ENCODE measurements at regions not wholly inside any gene's neighbourhood (a gene's known extent, or its start where the extent isn't known, plus 50 kb on each side); places are given as distances from the start of the nearest gene placed in this dataset.

- Histone ChIP-seq H2AFZ (ENCODE audit: low read length) (no peak overlapping the region), H3K23ac (ENCODE audit: insufficient read length, low read depth, low read length) (no peak overlapping the region), H4K91ac (ENCODE audit: insufficient read length, low read depth, low read length) (no peak overlapping the region), H3K9me3 (ENCODE audit: control insufficient read depth, low read depth, low read length) (no peaks in the 10 kb centered on the region), H3K79me1 (ENCODE audit: insufficient read depth, low read depth, low read length, poor library complexity, severe bottlenecking) (no peaks in the 10 kb centered on the region), H3K14ac (ENCODE audit: insufficient read depth, low read length) (no peak overlapping the region), H2BK15ac (ENCODE audit: low read depth, low read length) (no peak overlapping the region), H3K79me2 (ENCODE audit: insufficient read depth, low read length) (no peaks in the 10 kb centered on the region), H3K4me2 (ENCODE audit: insufficient read depth, insufficient read length, low read length) (no peak overlapping the region), H3K9ac (ENCODE audit: extremely low read depth, insufficient read length, low read length) (no peak overlapping the region), H4K8ac (replicated peaks; ENCODE audit: insufficient read length, low read depth, low read length) (no peak overlapping the region), H2BK12ac (ENCODE audit: insufficient read length, low read depth, low read length) (no peak overlapping the region), H3K27ac (ENCODE audit: insufficient read length, low read depth, low read length) (no peak overlapping the region), H3T11ph (ENCODE audit: low read length) (no peak overlapping the region), H3K4ac (ENCODE audit: low read depth, low read length) (no peak overlapping the region), H3K18ac (ENCODE audit: insufficient read length, low read depth, low read length) (no peak overlapping the region), H2BK20ac (ENCODE audit: low read depth, low read length, poor library complexity, severe bottlenecking) (no peak overlapping the region), H3K27me3 (ENCODE audit: insufficient read depth, low read length) (no peaks in the 10 kb centered on the region), H4K5ac (ENCODE audit: insufficient read length, low read depth, low read length) (no peak overlapping the region), H3K23me2 (ENCODE audit: insufficient read length, low read depth, low read length, poor library complexity, severe bottlenecking) (no peaks in the 10 kb centered on the region), H3K56ac (ENCODE audit: insufficient read length, low read depth, low read length) (no peak overlapping the region), H2BK5ac (ENCODE audit: insufficient read length, low read length) (no peak overlapping the region), H2AK5ac (ENCODE audit: insufficient read length, low read length) (no peak overlapping the region), H4K20me1 (ENCODE audit: control insufficient read depth, insufficient read depth, insufficient read length) (no peaks in the 10 kb centered on the region), H3K4me1 (ENCODE audit: insufficient read depth, low read length) (no peaks in the 10 kb centered on the region), H2BK120ac (ENCODE audit: low read depth, low read length, poor library complexity, severe bottlenecking) (no peak overlapping the region)
- Mint-ChIP-seq H3K4me3 (no peak overlapping the region), H3K4me1 (peaks cover 4 to 6% of the 10 kb centered on the region in 2 experiments), H3K27me3 (ENCODE audit: low read depth) (no peaks in the 10 kb centered on the region), H3K27ac (no peak overlapping the region), H3K9me3 (peaks cover 5 to 7% of the 10 kb centered on the region in 2 experiments), H3K36me3 (ENCODE audit: insufficient read depth in 1 of 3, low read depth in 3 of 3) (peaks cover 0 to 11% (median 3%) of the 10 kb centered on the region in 3 experiments; a peak in 5 of 7 replicates)
- no peak for DNase-seq
- no CpG with 5 or more reads among the region's 2 CpGs for WGBS (ENCODE audit: extremely low coverage, insufficient read length, low lambda C conversion rate)
- TF ChIP-seq, protein P1, sequence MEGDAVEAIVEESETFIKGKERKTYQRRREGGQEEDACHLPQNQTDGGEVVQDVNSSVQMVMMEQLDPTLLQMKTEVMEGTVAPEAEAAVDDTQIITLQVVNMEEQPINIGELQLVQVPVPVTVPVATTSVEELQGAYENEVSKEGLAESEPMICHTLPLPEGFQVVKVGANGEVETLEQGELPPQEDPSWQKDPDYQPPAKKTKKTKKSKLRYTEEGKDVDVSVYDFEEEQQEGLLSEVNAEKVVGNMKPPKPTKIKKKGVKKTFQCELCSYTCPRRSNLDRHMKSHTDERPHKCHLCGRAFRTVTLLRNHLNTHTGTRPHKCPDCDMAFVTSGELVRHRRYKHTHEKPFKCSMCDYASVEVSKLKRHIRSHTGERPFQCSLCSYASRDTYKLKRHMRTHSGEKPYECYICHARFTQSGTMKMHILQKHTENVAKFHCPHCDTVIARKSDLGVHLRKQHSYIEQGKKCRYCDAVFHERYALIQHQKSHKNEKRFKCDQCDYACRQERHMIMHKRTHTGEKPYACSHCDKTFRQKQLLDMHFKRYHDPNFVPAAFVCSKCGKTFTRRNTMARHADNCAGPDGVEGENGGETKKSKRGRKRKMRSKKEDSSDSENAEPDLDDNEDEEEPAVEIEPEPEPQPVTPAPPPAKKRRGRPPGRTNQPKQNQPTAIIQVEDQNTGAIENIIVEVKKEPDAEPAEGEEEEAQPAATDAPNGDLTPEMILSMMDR (conservative IDR thresholded peaks at IDR 0.05): no peak
Observed at GRCh38 chr3:74372743-74373142, 241.7 kb downstream of the CNTN3 start.

Measured in H9 (cell line).